Panc1 (cell line): ENCODE measurements at regions not wholly inside any gene's neighbourhood (a gene's known extent, or its start where the extent isn't known, plus 50 kb on each side); places are given as distances from the start of the nearest gene placed in this dataset.

Experiments used
- TCF7L2 ChIP-seq: IDR thresholded peaks from 2 replicates; pipeline ENCODE4 v1.6.1; 2011; ENCODE audit warnings: mild to moderate bottlenecking, low read depth, low read length, inconsistent platforms
- TF ChIP-seq, protein P1 (sequence below): fragments of 450-650 bp; IDR thresholded peaks from 2 replicates; pipeline ENCODE4 v1.5.1; 2017; ENCODE audit warnings: mild to moderate bottlenecking

DNA sequence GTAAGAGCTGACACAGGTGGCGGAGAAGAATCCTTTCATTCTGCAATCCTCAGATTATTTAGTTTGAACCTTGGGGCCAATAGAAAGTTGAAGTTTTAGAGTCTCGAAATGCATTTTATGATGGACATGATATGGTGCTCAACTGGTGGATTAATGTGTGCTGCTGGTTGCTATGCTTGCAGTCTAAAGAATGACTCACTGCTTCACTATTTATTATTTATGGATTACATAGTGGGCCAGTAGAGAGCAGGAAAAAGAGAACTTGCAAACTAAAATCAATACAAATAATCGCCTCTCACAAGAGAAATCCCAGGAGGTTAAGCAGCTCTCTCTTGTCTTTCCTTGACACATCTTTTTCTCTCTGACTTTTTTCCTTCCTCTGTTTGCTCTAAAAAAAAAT lies 2326.8 kb upstream of the AGA start:
- TF ChIP-seq, protein P1, sequence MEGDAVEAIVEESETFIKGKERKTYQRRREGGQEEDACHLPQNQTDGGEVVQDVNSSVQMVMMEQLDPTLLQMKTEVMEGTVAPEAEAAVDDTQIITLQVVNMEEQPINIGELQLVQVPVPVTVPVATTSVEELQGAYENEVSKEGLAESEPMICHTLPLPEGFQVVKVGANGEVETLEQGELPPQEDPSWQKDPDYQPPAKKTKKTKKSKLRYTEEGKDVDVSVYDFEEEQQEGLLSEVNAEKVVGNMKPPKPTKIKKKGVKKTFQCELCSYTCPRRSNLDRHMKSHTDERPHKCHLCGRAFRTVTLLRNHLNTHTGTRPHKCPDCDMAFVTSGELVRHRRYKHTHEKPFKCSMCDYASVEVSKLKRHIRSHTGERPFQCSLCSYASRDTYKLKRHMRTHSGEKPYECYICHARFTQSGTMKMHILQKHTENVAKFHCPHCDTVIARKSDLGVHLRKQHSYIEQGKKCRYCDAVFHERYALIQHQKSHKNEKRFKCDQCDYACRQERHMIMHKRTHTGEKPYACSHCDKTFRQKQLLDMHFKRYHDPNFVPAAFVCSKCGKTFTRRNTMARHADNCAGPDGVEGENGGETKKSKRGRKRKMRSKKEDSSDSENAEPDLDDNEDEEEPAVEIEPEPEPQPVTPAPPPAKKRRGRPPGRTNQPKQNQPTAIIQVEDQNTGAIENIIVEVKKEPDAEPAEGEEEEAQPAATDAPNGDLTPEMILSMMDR: no peak
- no peak for TF ChIP-seq TCF7L2
